ENCODE measurements at regions not wholly inside any gene's neighbourhood (a gene's known extent, or its start where the extent isn't known, plus 50 kb on each side); places are given as distances from the start of the nearest gene placed in this dataset.
"Not testable (repeated sequence)": the region's sequence is repeated elsewhere in the genome, so short reads cannot be mapped to it uniquely, and the experiment has no call there.

DNA sequence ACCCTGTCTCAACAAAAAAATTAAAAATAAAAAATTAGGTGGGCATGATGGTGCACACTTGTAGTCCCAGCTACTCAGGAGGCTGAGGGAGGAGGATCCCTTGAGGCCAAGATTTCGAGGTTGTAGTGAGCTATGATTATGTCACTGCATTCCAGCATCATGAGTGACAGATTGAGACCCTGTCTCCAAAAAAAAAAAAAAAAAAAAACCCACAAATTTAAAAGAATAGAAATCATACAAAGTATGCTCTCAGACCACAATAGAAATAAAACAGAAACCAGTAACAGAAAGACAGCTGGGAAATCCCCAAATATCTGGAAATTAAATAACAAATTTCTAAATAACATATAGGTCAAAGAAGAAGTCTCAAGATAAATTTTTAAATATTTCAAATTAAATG is 81.0 kb upstream of the HUWE1 start:
- DNase-seq (no peak), ATAC-seq (no peak)
- H3K27ac Mint-ChIP-seq: no peak overlapping the region
- H3K36me3 Mint-ChIP-seq: no peaks in the 10 kb centered on the region
- CTCF ChIA-PET: interaction anchor here (0.7 kb wide), 1 partner anchor 83 kb away, joined by 3 read pairs; no protein-coding TSS in a partner anchor
- H3K4me1 Mint-ChIP-seq: peaks cover 14% of the 10 kb centered on the region
- H3K27me3 Mint-ChIP-seq: no peaks in the 10 kb centered on the region
- no peak overlapping the region for H3K4me3 Mint-ChIP-seq
- H3K9me3 Mint-ChIP-seq (ENCODE audit: low read depth): peaks cover 2% of the 10 kb centered on the region

DNA sequence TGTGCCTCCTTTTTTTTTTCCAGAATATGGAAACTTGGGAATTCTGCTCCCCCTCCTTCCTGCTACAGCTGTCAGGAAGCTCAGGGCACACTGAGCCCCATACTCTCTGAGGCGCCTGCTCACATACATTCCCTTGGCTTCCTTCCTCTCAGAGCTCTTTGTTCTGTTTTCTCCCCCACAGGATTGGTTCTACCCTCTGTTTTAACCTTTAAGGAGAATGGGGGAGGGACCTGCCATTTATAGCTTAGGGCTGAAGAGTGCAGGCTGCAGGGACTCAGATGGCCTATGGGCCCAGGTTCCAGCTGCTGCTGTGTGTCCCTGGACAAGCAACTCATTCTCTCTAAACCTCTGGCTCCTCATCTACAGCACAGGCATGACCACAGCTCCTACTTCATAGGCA is 70.7 kb upstream of the HUWE1 start:
- ATAC-seq; H3K9me3 Mint-ChIP-seq (ENCODE audit: low read depth); H3K4me1 Mint-ChIP-seq; H3K4me3 Mint-ChIP-seq; H3K27me3 Mint-ChIP-seq; H3K27ac Mint-ChIP-seq; H3K36me3 Mint-ChIP-seq; DNase-seq; CTCF ChIA-PET: not testable (repeated sequence)

- no peak for DNase-seq
- no peak for ATAC-seq
- H3K9me3 Mint-ChIP-seq (ENCODE audit: low read depth): no peaks in the 10 kb centered on the region
- no peak overlapping the region for H3K27ac Mint-ChIP-seq
- H3K4me1 Mint-ChIP-seq: peaks cover 5% of the 10 kb centered on the region
- CTCF ChIA-PET: no interaction called here
- H3K36me3 Mint-ChIP-seq: peaks cover 9% of the 10 kb centered on the region
- no peak overlapping the region for H3K4me3 Mint-ChIP-seq
- H3K27me3 Mint-ChIP-seq: no peaks in the 10 kb centered on the region
Measured at GRCh38 chrX:53746718-53747117, 60.2 kb upstream of the HUWE1 start.

GRCh38 chrX:53743244-53743643 is 56.7 kb upstream of the HUWE1 start:
- no peaks in the 10 kb centered on the region for H3K27me3 Mint-ChIP-seq
- peaks cover 19% of the 10 kb centered on the region for H3K4me1 Mint-ChIP-seq
- no peaks in the 10 kb centered on the region for H3K9me3 Mint-ChIP-seq (ENCODE audit: low read depth)
- H3K4me3 Mint-ChIP-seq: no peak overlapping the region
- no peak overlapping the region for H3K27ac Mint-ChIP-seq
- peaks cover 11% of the 10 kb centered on the region for H3K36me3 Mint-ChIP-seq
- CTCF ChIA-PET: no interaction called here
- ATAC-seq: no peak
- DNase-seq: no peak

DNA sequence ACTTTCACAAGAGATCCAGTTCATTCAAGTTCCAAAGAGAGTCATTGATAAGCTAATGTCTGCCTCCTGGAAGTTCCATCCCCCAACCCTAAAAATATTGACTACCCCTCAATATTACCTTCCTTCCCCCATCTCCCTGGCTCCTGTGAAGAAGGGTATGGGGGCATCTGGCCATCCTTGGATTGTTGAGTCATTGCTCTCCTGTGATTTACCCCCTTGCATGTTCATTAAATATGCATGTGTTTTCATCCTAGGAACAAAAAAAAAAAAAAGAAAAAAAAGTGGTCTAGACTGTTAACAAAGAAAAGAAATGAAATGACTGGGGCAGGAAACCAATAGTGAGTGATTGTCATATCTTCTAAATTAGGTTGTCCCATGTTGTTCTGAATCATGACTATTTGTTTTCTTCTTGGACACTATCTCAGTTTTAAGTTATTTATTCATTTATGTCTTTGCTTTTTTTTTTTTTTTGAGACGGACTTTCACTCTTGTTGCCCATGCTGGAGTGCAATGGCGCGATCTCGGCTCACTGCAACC is 51.9 kb upstream of the HUWE1 start:
- no peaks in the 10 kb centered on the region for H3K9me3 Mint-ChIP-seq (ENCODE audit: low read depth)
- no peaks in the 10 kb centered on the region for H3K27me3 Mint-ChIP-seq
- ATAC-seq: peak; percentile 70
- no peak for DNase-seq
- H3K36me3 Mint-ChIP-seq: peaks cover 13% of the 10 kb centered on the region
- no peak overlapping the region for H3K4me3 Mint-ChIP-seq
- H3K27ac Mint-ChIP-seq: peak overlapping the region; percentile 62
- CTCF ChIA-PET: interaction anchor here (1.1 kb wide), 1 partner anchor 52 kb away, joined by 3 read pairs; the partner anchor contains the start of gene HUWE1
- peaks cover 51% of the 10 kb centered on the region for H3K4me1 Mint-ChIP-seq
